ENCODE measurements at regions not wholly inside any gene's neighbourhood (a gene's known extent, or its start where the extent isn't known, plus 50 kb on each side); places are given as distances from the start of the nearest gene placed in this dataset.

GRCh38 chr6:27146706-27147505 is 100.6 kb upstream of the PRSS16 start:
- no peaks in the 10 kb centered on the region for H3K27me3 ChIP-seq
- H3K4me1 ChIP-seq, result peaks cover 6 to 31% (median 26%) of the 10 kb centered on the region in 4 donors
- H3K36me3 ChIP-seq, result peaks cover 0 to 3% (median 0%) of the 10 kb centered on the region in 4 donors

GRCh38 chr6:27148404-27148795 is 99.1 kb upstream of the PRSS16 start:
- 88% methylated on average over 2 of the region's 2 CpGs for WGBS
- peaks cover 6 to 31% (median 26%) of the 10 kb centered on the region in 4 donors for H3K4me1 ChIP-seq
- no peak overlapping the region for H3K27ac ChIP-seq (replicated peaks in 1 of 4)
- no peak overlapping the region for H3K4me3 ChIP-seq
- intact Hi-C loops (cut with DNase I), result no loop called here
- no peaks in the 10 kb centered on the region for H3K9me3 ChIP-seq
- peaks cover 0 to 9% (median 0%) of the 10 kb centered on the region in 4 donors for H3K27me3 ChIP-seq
- no peak for DNase-seq (ENCODE audit: extremely low spot score)
- H3K36me3 ChIP-seq, result no peaks in the 10 kb centered on the region
- TF ChIP-seq EP300 (IDR thresholded peaks at IDR 0.05) (no peak), POLR2A (IDR thresholded peaks at IDR 0.05; ENCODE audit: low read depth) (no peak), POLR2AphosphoS5 (IDR thresholded peaks at IDR 0.05) (no peak)
- TF ChIP-seq, protein P1, sequence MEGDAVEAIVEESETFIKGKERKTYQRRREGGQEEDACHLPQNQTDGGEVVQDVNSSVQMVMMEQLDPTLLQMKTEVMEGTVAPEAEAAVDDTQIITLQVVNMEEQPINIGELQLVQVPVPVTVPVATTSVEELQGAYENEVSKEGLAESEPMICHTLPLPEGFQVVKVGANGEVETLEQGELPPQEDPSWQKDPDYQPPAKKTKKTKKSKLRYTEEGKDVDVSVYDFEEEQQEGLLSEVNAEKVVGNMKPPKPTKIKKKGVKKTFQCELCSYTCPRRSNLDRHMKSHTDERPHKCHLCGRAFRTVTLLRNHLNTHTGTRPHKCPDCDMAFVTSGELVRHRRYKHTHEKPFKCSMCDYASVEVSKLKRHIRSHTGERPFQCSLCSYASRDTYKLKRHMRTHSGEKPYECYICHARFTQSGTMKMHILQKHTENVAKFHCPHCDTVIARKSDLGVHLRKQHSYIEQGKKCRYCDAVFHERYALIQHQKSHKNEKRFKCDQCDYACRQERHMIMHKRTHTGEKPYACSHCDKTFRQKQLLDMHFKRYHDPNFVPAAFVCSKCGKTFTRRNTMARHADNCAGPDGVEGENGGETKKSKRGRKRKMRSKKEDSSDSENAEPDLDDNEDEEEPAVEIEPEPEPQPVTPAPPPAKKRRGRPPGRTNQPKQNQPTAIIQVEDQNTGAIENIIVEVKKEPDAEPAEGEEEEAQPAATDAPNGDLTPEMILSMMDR (IDR thresholded peaks at IDR 0.05), result no peak

More at GRCh38 chr6:27146706-27147505, 100.6 kb upstream of the PRSS16 start:
- intact Hi-C loops (cut with DNase I), result no loop called here
- Histone ChIP-seq H3K9me3 (no peaks in the 10 kb centered on the region), H3K27ac (replicated peaks in 1 of 4) (peak overlapping the region; percentile 86 to 93 (median 89)), H3K4me3 (peak overlapping the region; percentile 52 to 73 (median 63))
- 1% methylated on average over 37 of the region's 51 CpGs for WGBS
- peak; percentile 95 for DNase-seq (ENCODE audit: extremely low spot score)
- TF ChIP-seq POLR2AphosphoS5 (IDR thresholded peaks at IDR 0.05) (peak; percentile 97 to 100), EP300 (IDR thresholded peaks at IDR 0.05) (no peak), POLR2A (IDR thresholded peaks at IDR 0.05; ENCODE audit: low read depth) (peak; percentile 84)
- TF ChIP-seq, protein P1 (IDR thresholded peaks at IDR 0.05), result no peak

DNA sequence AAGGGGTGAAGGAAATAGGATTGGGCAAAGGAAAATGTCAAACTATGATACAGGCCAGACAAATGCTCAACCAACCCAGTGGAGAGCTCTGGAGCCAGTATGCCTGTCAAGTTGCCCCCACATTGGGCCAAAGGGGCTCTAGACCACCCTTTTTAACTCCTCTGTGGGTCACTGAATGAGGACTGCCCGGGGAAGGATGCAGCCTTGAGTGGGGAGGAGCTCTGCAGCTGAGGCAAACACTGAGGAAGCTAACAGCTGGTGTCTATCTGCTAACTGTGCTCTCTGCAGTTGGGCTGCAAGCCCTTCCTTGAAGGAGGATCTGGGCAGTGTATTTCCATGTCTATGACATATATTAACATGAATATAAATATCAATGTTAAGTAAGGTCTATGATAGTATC is 98.4 kb upstream of the PRSS16 start:
- TF ChIP-seq POLR2AphosphoS5 (IDR thresholded peaks at IDR 0.05) (no peak), EP300 (IDR thresholded peaks at IDR 0.05) (no peak), POLR2A (IDR thresholded peaks at IDR 0.05; ENCODE audit: low read depth) (no peak)
- TF ChIP-seq, protein P1 (IDR thresholded peaks at IDR 0.05), result no peak
- Histone ChIP-seq H3K4me3 (no peak overlapping the region), H3K4me1 (peaks cover 6 to 27% (median 22%) of the 10 kb centered on the region in 4 donors), H3K27me3 (peaks cover 0 to 9% (median 0%) of the 10 kb centered on the region in 4 donors), H3K9me3 (no peaks in the 10 kb centered on the region), H3K27ac (replicated peaks in 1 of 4) (no peak overlapping the region), H3K36me3 (no peaks in the 10 kb centered on the region)
- intact Hi-C loops (cut with DNase I), result no loop called here
- no peak for DNase-seq (ENCODE audit: extremely low spot score)
- no CpG with 5 or more reads among the region's 1 CpG for WGBS

GRCh38 chr6:27154696-27155095 is 92.8 kb upstream of the PRSS16 start:
- no peaks in the 10 kb centered on the region for H3K36me3 ChIP-seq
- intact Hi-C loops (cut with DNase I), result no loop called here
- no peak for TF ChIP-seq EP300 (IDR thresholded peaks at IDR 0.05)
- TF ChIP-seq, protein P1 (IDR thresholded peaks at IDR 0.05), result no peak
- no peak for TF ChIP-seq POLR2AphosphoS5 (IDR thresholded peaks at IDR 0.05)
- no peak for TF ChIP-seq POLR2A (IDR thresholded peaks at IDR 0.05; ENCODE audit: low read depth)
- no peak overlapping the region for H3K4me3 ChIP-seq
- H3K27ac ChIP-seq (replicated peaks in 1 of 4), result no peak overlapping the region
- DNase-seq (ENCODE audit: extremely low spot score), result no peak
- H3K27me3 ChIP-seq, result peaks cover 0 to 25% (median 0%) of the 10 kb centered on the region in 4 donors
- peaks cover 0 to 13% (median 12%) of the 10 kb centered on the region in 4 donors for H3K4me1 ChIP-seq
- WGBS, result 100% methylated on average over 1 of the region's 1 CpG
- no peaks in the 10 kb centered on the region for H3K9me3 ChIP-seq
